Right atrium auricular region (tissue), 2 donors: ENCODE measurements at regions not wholly inside any gene's neighbourhood (a gene's known extent, or its start where the extent isn't known, plus 50 kb on each side); places are given as distances from the start of the nearest gene placed in this dataset.
"Not testable (repeated sequence)": the region's sequence is repeated elsewhere in the genome, so short reads cannot be mapped to it uniquely, and the experiment has no call there.

ENCODE experiments used
- DNase-seq: peaks from one replicate; pipeline ENCODE4 v3.0.0-alpha.2; 2019; ENCODE audit warnings: low spot score
- H3K27ac ChIP-seq, 2 donors: fragments of 200-600 bp; sonication (generic); 1 replicate in 1 of 2; 2 replicates in 1 of 2; pipeline ENCODE4 v1.5.1; 2016 to 2019
- H3K27me3 ChIP-seq, 2 donors: fragments of 200-600 bp; sonication (generic); one replicate each; pipeline versions ENCODE4 v1.5.1 to v1.6.0; 2017 to 2019
- H3K36me3 ChIP-seq: fragments of 200-600 bp; sonication (generic); one replicate; pipeline ENCODE4 v1.5.1; 2016
- H3K4me1 ChIP-seq, 2 donors: fragments of 200-600 bp; sonication (generic); one replicate each; pipeline versions ENCODE4 v1.5.1 to v1.6.0; 2017 to 2019
- H3K4me3 ChIP-seq, 2 donors: fragments of 200-600 bp; sonication (generic); 1 replicate in 1 of 2; 2 replicates in 1 of 2; pipeline ENCODE4 v1.5.1; 2017 to 2019; ENCODE audit warnings: mild to moderate bottlenecking in 1 of 2, moderate library complexity in 1 of 2
- H3K9me3 ChIP-seq, 2 donors: fragments of 200-600 bp; sonication (generic); one replicate each; pipeline ENCODE4 v1.5.1; 2019
- TF ChIP-seq, protein P1 (sequence below), 2 donors: fragments of 200-600 bp; sonication (generic); IDR thresholded peaks; one replicate each; pipeline ENCODE4 v1.5.1; 2019; ENCODE audit warnings: antibody characterized with exemption in 2 of 2

DNA sequence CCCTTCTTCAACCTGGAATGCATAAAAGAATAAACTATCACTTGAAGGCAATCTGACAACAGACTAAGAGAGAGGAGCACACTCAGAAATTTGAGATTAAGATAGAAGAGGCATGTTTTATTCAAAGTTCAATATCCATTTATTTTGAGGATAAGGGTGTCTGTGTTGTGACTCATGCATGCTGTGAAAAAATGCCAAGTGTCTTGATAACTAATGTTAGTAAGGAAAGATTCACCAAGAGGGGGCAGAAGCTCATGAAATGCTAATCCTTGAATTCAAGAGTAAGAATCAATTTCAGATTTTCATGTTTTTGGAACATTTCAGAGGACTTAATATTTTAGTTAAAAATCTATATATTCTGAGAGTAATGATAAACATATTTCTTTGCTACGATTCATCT lies 94.0 kb downstream of the IFI44 start:
- no peak overlapping the region for H3K27ac ChIP-seq
- H3K4me3 ChIP-seq = no peak overlapping the region
- H3K4me1 ChIP-seq = no peaks in the 10 kb centered on the region
- no peaks in the 10 kb centered on the region for H3K36me3 ChIP-seq
- peaks cover 0 to under 1% of the 10 kb centered on the region in 2 donors for H3K9me3 ChIP-seq
- no peak for DNase-seq
- H3K27me3 ChIP-seq = no peaks in the 10 kb centered on the region
- TF ChIP-seq, protein P1, sequence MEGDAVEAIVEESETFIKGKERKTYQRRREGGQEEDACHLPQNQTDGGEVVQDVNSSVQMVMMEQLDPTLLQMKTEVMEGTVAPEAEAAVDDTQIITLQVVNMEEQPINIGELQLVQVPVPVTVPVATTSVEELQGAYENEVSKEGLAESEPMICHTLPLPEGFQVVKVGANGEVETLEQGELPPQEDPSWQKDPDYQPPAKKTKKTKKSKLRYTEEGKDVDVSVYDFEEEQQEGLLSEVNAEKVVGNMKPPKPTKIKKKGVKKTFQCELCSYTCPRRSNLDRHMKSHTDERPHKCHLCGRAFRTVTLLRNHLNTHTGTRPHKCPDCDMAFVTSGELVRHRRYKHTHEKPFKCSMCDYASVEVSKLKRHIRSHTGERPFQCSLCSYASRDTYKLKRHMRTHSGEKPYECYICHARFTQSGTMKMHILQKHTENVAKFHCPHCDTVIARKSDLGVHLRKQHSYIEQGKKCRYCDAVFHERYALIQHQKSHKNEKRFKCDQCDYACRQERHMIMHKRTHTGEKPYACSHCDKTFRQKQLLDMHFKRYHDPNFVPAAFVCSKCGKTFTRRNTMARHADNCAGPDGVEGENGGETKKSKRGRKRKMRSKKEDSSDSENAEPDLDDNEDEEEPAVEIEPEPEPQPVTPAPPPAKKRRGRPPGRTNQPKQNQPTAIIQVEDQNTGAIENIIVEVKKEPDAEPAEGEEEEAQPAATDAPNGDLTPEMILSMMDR (IDR thresholded peaks at IDR 0.05) = no peak

DNA sequence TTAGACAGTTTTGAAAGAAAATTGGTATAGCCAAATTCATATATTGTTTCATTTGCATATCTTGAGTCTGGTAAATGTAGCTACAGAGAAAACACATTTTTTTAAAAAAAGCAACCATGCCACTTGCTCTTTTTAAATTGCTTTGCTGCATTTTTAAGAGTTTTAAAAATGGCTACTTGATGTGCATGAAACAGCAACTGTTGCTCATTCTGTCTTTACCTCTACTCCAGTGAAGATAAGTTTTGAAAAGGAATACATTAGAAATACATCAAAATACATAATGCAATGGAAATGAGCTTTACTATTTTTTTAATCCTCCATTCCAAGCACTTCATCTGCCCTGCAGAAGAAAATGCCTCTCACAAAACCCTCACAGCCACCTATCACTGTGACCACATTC lies 95.5 kb downstream of the IFI44 start:
- Histone ChIP-seq H3K4me3 (no peak overlapping the region), H3K27ac (no peak overlapping the region), H3K4me1 (no peaks in the 10 kb centered on the region), H3K36me3 (no peaks in the 10 kb centered on the region), H3K9me3 (no peaks in the 10 kb centered on the region), H3K27me3 (no peaks in the 10 kb centered on the region)
- TF ChIP-seq, protein P1 (IDR thresholded peaks at IDR 0.05) = no peak
- DNase-seq = no peak

DNA sequence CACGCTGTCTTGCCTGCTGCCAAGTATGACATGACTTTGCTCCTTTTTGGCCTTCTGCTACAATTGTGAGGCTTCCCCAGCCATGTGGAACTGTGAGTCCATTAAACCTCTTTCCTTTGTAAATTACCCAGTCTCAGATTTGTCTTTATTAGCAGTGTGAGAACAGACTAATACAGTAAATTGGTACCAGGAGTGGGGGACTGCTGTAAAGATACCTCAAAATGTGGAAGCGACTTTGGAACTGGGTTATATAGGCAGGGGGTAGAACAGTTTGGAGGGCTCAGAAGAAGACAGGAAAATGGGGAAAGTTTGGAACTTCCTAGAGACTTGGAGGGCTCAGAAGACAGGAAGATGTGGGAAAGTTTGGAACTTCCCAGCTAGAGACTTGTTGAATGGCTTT lies 104.0 kb downstream of the IFI44 start:
- not testable (repeated sequence) for H3K27ac ChIP-seq, DNase-seq, H3K9me3 ChIP-seq, H3K4me3 ChIP-seq, H3K27me3 ChIP-seq, H3K36me3 ChIP-seq, H3K4me1 ChIP-seq

DNA sequence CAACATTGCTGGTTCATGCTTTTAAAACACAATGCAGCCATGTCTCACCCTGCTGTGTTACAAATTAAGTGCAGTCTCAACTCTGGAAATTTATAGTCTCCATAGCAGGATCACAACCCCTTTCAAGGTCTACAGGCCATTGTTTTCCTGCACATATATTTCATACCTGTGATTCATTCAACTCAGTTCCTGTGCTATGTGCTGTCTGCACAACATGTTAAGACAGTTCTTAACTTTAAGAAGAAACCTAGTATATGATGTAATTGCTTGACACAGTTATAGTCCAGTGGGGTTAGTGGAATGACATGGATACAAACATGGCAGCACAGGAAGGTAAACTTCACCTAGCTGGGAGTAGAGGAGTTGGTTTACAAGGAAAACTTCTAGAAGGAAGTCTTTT lies 106.4 kb downstream of the IFI44 start:
- DNase-seq = no peak
- TF ChIP-seq, protein P1 (IDR thresholded peaks at IDR 0.05) = no peak
- H3K4me3 ChIP-seq = no peak overlapping the region
- H3K4me1 ChIP-seq = no peaks in the 10 kb centered on the region
- H3K27ac ChIP-seq = no peak overlapping the region
- no peaks in the 10 kb centered on the region for H3K27me3 ChIP-seq
- no peaks in the 10 kb centered on the region for H3K9me3 ChIP-seq
- no peaks in the 10 kb centered on the region for H3K36me3 ChIP-seq

DNA sequence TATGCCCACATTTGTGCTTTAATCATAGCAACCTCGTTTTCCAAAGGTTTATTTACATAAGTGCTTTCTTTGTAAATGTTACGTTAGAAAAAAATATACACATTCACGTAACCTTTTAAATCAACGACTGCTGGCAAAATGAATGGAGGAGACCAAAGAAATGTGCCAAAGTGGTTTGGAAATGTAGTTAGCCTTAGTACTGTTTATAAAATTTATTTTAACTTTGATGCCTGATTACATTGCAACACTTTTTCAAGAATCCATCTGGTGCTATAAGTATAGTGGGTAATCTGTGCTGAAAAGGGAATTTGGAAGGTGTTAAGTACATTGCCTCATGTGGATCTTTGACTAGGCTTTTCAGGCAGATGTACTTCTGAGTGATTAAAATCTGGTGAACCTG lies 108.9 kb downstream of the IFI44 start:
- no peaks in the 10 kb centered on the region for H3K4me1 ChIP-seq
- no peak overlapping the region for H3K27ac ChIP-seq
- no peaks in the 10 kb centered on the region for H3K27me3 ChIP-seq
- no peaks in the 10 kb centered on the region for H3K36me3 ChIP-seq
- H3K9me3 ChIP-seq = no peaks in the 10 kb centered on the region
- H3K4me3 ChIP-seq = no peak overlapping the region
- DNase-seq = no peak
- TF ChIP-seq, protein P1 (IDR thresholded peaks at IDR 0.05) = no peak

DNA sequence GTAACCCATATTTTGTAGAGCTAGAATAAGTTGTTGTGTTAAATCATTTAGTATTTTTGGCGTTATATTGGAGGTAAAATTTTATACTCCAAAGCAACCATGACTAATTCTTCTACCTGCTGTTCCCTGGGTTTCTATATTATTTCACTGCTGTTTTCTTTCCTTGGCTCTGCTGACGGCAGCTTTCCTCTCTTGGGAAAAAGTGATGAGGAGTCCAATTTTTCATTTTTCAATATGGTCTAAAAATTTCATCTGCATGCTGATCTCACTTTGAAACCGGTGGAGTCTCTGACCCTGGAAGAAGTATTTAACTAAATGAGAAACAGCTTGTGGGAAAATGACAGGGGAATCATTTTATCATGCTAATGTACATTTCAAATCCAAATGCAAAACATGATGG lies 110.2 kb downstream of the IFI44 start:
- no peaks in the 10 kb centered on the region for H3K27me3 ChIP-seq
- no peak for DNase-seq
- H3K36me3 ChIP-seq = no peaks in the 10 kb centered on the region
- no peak overlapping the region for H3K4me3 ChIP-seq
- TF ChIP-seq, protein P1 (IDR thresholded peaks at IDR 0.05) = no peak
- no peaks in the 10 kb centered on the region for H3K9me3 ChIP-seq
- no peaks in the 10 kb centered on the region for H3K4me1 ChIP-seq
- H3K27ac ChIP-seq = no peak overlapping the region
